ENCODE measurements at regions not wholly inside any gene's neighbourhood (a gene's known extent, or its start where the extent isn't known, plus 50 kb on each side); places are given as distances from the start of the nearest gene placed in this dataset.

- no peak for TF ChIP-seq CTCF (IDR thresholded peaks at IDR 0.05; ENCODE audit: insufficient read depth, low read length, poor library complexity, severe bottlenecking)
- TF ChIP-seq EZH2phosphoT487 (conservative IDR thresholded peaks at IDR 0.05; ENCODE audit: low read length), result no peak
Observed at GRCh38 chr9:88754452-88754851, 219.5 kb downstream of the NXNL2 start.

All from SU-DHL-6 (cell line).